Astrocyte (in vitro differentiated cells and primary cell): ENCODE measurements at regions not wholly inside any gene's neighbourhood (a gene's known extent, or its start where the extent isn't known, plus 50 kb on each side); places are given as distances from the start of the nearest gene placed in this dataset.
"Not testable (repeated sequence)": the region's sequence is repeated elsewhere in the genome, so short reads cannot be mapped to it uniquely, and the experiment has no call there.

ENCODE experiments used
- DNase-seq: peaks from one replicate; pipeline ENCODE4 v3.0.0-alpha.2; 2010; ENCODE audit warnings: low read depth
- FAIRE-seq: peaks from 2 replicates; lab custom pipeline; 2011; peaks lifted over from hg19 to GRCh38; lab: Jason Lieb, UNC
- H2AFZ ChIP-seq: 2 replicates; pipeline ENCODE4 v1.6.0; 2012; ENCODE audit warnings: low read depth, low read length, inconsistent platforms
- H3K27ac ChIP-seq: 2 replicates; pipeline ENCODE4 v1.5.1; 2011; ENCODE audit warnings: low read depth, low read length, inconsistent platforms
- H3K27me3 ChIP-seq: 2 replicates; pipeline ENCODE4 v1.6.0; 2011; ENCODE audit warnings: low read length, inconsistent platforms; ENCODE audit not compliant: insufficient read depth
- H3K36me3 ChIP-seq: 2 replicates; pipeline ENCODE4 v1.5.1; 2011; ENCODE audit warnings: low read length, inconsistent platforms; ENCODE audit not compliant: insufficient read depth
- H3K4me1 ChIP-seq: 2 replicates; pipeline ENCODE4 v1.5.1; 2011; ENCODE audit warnings: low read length, inconsistent platforms; ENCODE audit not compliant: insufficient read depth
- H3K4me2 ChIP-seq: 2 replicates; pipeline ENCODE4 v1.6.0; 2012; ENCODE audit warnings: low read length, inconsistent platforms
- H3K4me3 ChIP-seq: 2 replicates; pipeline ENCODE4 v1.5.1; 2011; ENCODE audit warnings: low read depth, mild to moderate bottlenecking, low read length, inconsistent platforms; ENCODE audit not compliant: insufficient read depth
- H3K79me2 ChIP-seq: 2 replicates; pipeline ENCODE4 v1.6.0; 2012; ENCODE audit warnings: mild to moderate bottlenecking, low read length, inconsistent platforms; ENCODE audit not compliant: insufficient read depth
- H3K9ac ChIP-seq: 2 replicates; pipeline ENCODE4 v1.6.0; 2012; ENCODE audit warnings: mild to moderate bottlenecking, low read length, inconsistent platforms
- H3K9me3 ChIP-seq: 2 replicates; pipeline ENCODE4 v1.5.1; 2012; ENCODE audit warnings: low read depth, mild to moderate bottlenecking, low read length, inconsistent platforms; ENCODE audit not compliant: insufficient read depth
- H4K20me1 ChIP-seq: 2 replicates; pipeline ENCODE4 v1.6.0; 2012; ENCODE audit warnings: low read length, inconsistent platforms; ENCODE audit not compliant: insufficient read depth
- H3K27ac Mint-ChIP-seq: one replicate; pipeline ENCODE4 v1.8.0; 2021; ENCODE audit warnings: mild to moderate bottlenecking, mixed read lengths; ENCODE audit not compliant: unreplicated experiment
- H3K27me3 Mint-ChIP-seq: one replicate; pipeline ENCODE4 v1.8.0; 2021; ENCODE audit warnings: low read depth, mixed read lengths; ENCODE audit not compliant: unreplicated experiment
- H3K36me3 Mint-ChIP-seq: one replicate; pipeline ENCODE4 v1.8.0; 2021; ENCODE audit warnings: low read depth, mixed read lengths; ENCODE audit not compliant: unreplicated experiment
- H3K4me1 Mint-ChIP-seq: one replicate; pipeline ENCODE4 v1.8.0; 2021; ENCODE audit warnings: low read depth, mixed read lengths; ENCODE audit not compliant: unreplicated experiment
- H3K4me3 Mint-ChIP-seq: one replicate; pipeline ENCODE4 v1.8.0; 2021; ENCODE audit warnings: mild to moderate bottlenecking, moderate library complexity, mixed read lengths; ENCODE audit not compliant: unreplicated experiment
- H3K9me3 Mint-ChIP-seq: one replicate; pipeline ENCODE4 v1.8.0; 2021; ENCODE audit warnings: mild to moderate bottlenecking, mixed read lengths; ENCODE audit not compliant: unreplicated experiment
- EZH2 ChIP-seq: IDR thresholded peaks from 2 replicates; pipeline ENCODE4 v1.6.1; 2012; ENCODE audit warnings: mild to moderate bottlenecking, low read length, inconsistent platforms; ENCODE audit not compliant: insufficient read depth
- TF ChIP-seq, protein P1 (sequence below): IDR thresholded peaks from 2 replicates; pipeline ENCODE4 v1.5.1; 2011; ENCODE audit warnings: low read depth, mild to moderate bottlenecking, inconsistent platforms, low read length, moderate library complexity; ENCODE audit not compliant: insufficient read depth

DNA sequence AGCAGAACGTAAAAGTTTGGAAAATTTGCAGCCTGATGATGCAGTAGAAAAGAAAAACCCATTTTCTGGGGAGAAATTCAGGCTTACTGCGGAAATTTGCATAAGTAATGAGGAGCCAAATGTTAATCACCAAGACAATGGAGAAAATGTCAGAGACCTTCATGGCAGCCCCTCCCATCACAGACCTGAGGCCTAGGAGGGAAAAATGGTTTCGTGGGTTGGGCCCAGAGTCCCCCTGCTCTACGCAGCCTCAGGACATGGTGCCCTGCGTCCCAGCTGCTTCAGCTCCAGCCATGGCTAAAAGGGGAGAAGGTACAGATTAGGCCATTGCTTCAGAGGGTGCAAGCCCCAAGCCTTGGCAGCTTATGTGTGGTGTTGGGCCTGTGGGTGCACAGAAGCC, 255.1 kb upstream of the DIPK2B start:
- not testable (repeated sequence) for H3K4me1 ChIP-seq, H3K27ac ChIP-seq, H3K27me3 ChIP-seq, H4K20me1 ChIP-seq, H2AFZ ChIP-seq, H3K4me3 Mint-ChIP-seq, H3K4me1 Mint-ChIP-seq, H3K36me3 Mint-ChIP-seq, H3K9me3 Mint-ChIP-seq, H3K4me3 ChIP-seq, H3K27ac Mint-ChIP-seq, FAIRE-seq, H3K9me3 ChIP-seq, H3K27me3 Mint-ChIP-seq, H3K36me3 ChIP-seq, DNase-seq, H3K4me2 ChIP-seq, H3K79me2 ChIP-seq, H3K9ac ChIP-seq

DNA sequence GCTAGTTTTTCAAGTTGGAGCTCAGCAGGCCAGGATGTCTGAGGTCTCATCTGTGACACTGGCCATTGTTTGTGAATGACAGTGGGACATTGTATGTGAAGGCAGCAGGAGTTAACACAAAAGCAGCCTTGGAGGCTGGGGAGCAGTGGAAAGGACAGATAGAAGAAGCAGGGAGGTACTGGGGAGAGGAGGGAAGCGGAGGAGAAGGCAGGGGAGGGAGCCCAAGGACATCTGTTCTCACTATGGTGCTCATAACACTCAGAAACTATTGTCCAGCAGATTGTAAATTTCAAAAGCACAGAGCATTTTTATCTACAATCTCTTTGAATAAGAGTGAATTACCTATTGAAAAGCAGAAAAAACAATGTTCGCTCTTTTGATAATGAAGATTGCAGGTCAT, 253.6 kb upstream of the DIPK2B start:
- H3K27ac ChIP-seq, result no peak overlapping the region
- peaks cover 4% of the 10 kb centered on the region for H3K9me3 Mint-ChIP-seq

DNA sequence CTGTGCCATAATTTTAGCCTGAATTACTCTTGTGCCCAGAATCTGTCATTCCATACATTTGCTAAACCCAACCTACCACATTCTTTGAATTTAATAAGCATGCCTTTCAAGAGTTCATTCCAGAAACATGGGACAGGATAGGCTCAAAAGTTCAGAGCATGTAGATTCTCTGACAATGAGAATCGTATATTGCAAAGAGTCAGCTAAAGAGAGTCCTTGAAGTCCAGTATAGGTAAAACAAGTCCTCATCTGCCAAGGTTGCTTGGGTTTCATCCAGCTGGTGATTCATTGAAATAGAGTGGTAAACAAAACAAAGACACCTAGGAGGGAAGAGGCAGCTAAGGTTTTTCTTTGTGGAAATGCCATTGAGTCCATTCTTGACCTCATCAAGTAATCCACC, 249.3 kb upstream of the DIPK2B start:
- Histone ChIP-seq H3K9ac (no peak overlapping the region), H3K4me3 (no peak overlapping the region), H3K79me2 (no peaks in the 10 kb centered on the region), H3K4me2 (no peak overlapping the region), H2AFZ (no peak overlapping the region), H3K27me3 (no peaks in the 10 kb centered on the region), H3K4me1 (peaks cover 9% of the 10 kb centered on the region), H3K36me3 (no peaks in the 10 kb centered on the region), H4K20me1 (no peaks in the 10 kb centered on the region), H3K9me3 (no peaks in the 10 kb centered on the region), H3K27ac (no peak overlapping the region)
- TF ChIP-seq, protein P1, sequence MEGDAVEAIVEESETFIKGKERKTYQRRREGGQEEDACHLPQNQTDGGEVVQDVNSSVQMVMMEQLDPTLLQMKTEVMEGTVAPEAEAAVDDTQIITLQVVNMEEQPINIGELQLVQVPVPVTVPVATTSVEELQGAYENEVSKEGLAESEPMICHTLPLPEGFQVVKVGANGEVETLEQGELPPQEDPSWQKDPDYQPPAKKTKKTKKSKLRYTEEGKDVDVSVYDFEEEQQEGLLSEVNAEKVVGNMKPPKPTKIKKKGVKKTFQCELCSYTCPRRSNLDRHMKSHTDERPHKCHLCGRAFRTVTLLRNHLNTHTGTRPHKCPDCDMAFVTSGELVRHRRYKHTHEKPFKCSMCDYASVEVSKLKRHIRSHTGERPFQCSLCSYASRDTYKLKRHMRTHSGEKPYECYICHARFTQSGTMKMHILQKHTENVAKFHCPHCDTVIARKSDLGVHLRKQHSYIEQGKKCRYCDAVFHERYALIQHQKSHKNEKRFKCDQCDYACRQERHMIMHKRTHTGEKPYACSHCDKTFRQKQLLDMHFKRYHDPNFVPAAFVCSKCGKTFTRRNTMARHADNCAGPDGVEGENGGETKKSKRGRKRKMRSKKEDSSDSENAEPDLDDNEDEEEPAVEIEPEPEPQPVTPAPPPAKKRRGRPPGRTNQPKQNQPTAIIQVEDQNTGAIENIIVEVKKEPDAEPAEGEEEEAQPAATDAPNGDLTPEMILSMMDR, result no peak
- TF ChIP-seq EZH2, result no peak
- H3K36me3 Mint-ChIP-seq, result no peaks in the 10 kb centered on the region
- H3K27ac Mint-ChIP-seq, result no peak overlapping the region
- FAIRE-seq, result peak; percentile 91
- DNase-seq, result peak; percentile 36
- peaks cover 4% of the 10 kb centered on the region for H3K9me3 Mint-ChIP-seq
- no peak overlapping the region for H3K4me3 Mint-ChIP-seq
- no peaks in the 10 kb centered on the region for H3K27me3 Mint-ChIP-seq
- H3K4me1 Mint-ChIP-seq, result peaks cover 9% of the 10 kb centered on the region

More for the DNA sequence above, 253.6 kb upstream of the DIPK2B start:
- Mint-ChIP-seq H3K4me1 (peaks cover 3% of the 10 kb centered on the region), H3K27me3 (no peaks in the 10 kb centered on the region), H3K27ac (no peak overlapping the region), H3K4me3 (no peak overlapping the region), H3K36me3 (no peaks in the 10 kb centered on the region)
- DNase-seq (no peak), FAIRE-seq (no peak)
- no peak overlapping the region for H3K4me2 ChIP-seq
- H3K27me3 ChIP-seq, result no peaks in the 10 kb centered on the region
- H3K4me3 ChIP-seq, result no peak overlapping the region
- H4K20me1 ChIP-seq, result no peaks in the 10 kb centered on the region
- H3K9ac ChIP-seq, result no peak overlapping the region
- no peak overlapping the region for H2AFZ ChIP-seq
- no peaks in the 10 kb centered on the region for H3K4me1 ChIP-seq
- no peaks in the 10 kb centered on the region for H3K36me3 ChIP-seq
- TF ChIP-seq, protein P1, result no peak
- TF ChIP-seq EZH2, result no peak
- no peaks in the 10 kb centered on the region for H3K79me2 ChIP-seq
- H3K9me3 ChIP-seq, result no peaks in the 10 kb centered on the region
